ENCODE measurements at regions not wholly inside any gene's neighbourhood (a gene's known extent, or its start where the extent isn't known, plus 50 kb on each side); places are given as distances from the start of the nearest gene placed in this dataset.

DNA sequence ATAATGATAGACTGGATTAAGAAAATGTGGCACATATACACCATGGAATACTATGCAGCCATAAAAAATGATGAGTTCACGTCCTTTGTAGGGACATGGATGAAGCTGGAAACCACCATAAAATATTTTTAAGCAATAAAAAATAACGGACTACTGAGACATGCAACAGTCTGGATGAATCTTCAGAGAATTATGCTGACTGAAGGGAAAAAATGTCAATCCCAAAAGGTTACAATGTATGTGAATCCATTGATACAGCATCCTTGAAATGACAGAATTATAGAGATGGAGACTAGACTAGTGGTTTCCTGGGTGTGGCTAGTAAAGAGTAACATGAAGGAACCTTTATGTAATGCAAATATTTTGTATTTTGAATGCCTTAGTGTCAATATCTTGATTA is 1808.6 kb upstream of the NUDT12 start:
- TF ChIP-seq EZH2 (IDR thresholded peaks at IDR 0.05) (no peak), POLR2AphosphoS5 (IDR thresholded peaks at IDR 0.05; ENCODE audit: borderline replicate concordance, low read depth, low read length) (no peak)

Data from SK-N-MC (cell line).